Kidney (tissue), 13 donors: ENCODE measurements at regions not wholly inside any gene's neighbourhood (a gene's known extent, or its start where the extent isn't known, plus 50 kb on each side); places are given as distances from the start of the nearest gene placed in this dataset.
A peak's percentile ranks its signal among the peaks of the same experiment; 100 is the strongest.

ENCODE experiments used
- DNase-seq, 5 donors: peaks; one replicate each; pipeline ENCODE4 v3.0.0-alpha.2; 2013 to 2020
- FAIRE-seq: peaks from 2 replicates; lab custom pipeline; 2012; peaks lifted over from hg19 to GRCh38; lab: Jason Lieb, UNC
- H3K27ac ChIP-seq, 2 donors: one replicate each; pipeline ENCODE4 v1.7.0; 2013; ENCODE audit warnings: low read depth in 2 of 2, low read length in 2 of 2, inconsistent platforms in 1 of 2
- H3K27me3 ChIP-seq: one replicate; pipeline ENCODE4 v1.7.1; 2013; ENCODE audit warnings: low read length, inconsistent platforms; ENCODE audit not compliant: control insufficient read depth, insufficient read depth
- H3K36me3 ChIP-seq, 3 donors: one replicate each; pipeline versions ENCODE4 v1.7.0 to v1.7.1; 2013; ENCODE audit warnings: low read length in 3 of 3, control low read depth in 1 of 3, inconsistent platforms in 1 of 3; ENCODE audit not compliant: insufficient read depth in 3 of 3, control insufficient read depth in 2 of 3
- H3K4me1 ChIP-seq, 3 donors: one replicate each; pipeline versions ENCODE4 v1.7.0 to v1.7.1; 2013; ENCODE audit warnings: low read length in 3 of 3, inconsistent platforms in 1 of 3, low read depth in 1 of 3; ENCODE audit not compliant: control insufficient read depth in 2 of 3, insufficient read depth in 2 of 3
- H3K4me3 ChIP-seq, 3 donors: one replicate each; pipeline versions ENCODE4 v1.7.0 to v1.8.1; 2013; ENCODE audit warnings: low read length in 3 of 3, control low read depth in 1 of 3, inconsistent platforms in 1 of 3
- H3K9ac ChIP-seq, 3 donors: one replicate each; pipeline versions ENCODE4 v1.7.0 to v1.7.1; 2013; ENCODE audit warnings: low read length in 3 of 3, control low read depth in 1 of 3, inconsistent platforms in 1 of 3
- H3K9me3 ChIP-seq, 3 donors: one replicate each; pipeline versions ENCODE4 v1.7.0 to v1.7.1; 2013; ENCODE audit warnings: low read length in 3 of 3, control low read depth in 1 of 3, inconsistent platforms in 1 of 3; ENCODE audit not compliant: control insufficient read depth in 2 of 3, insufficient read depth in 1 of 3
- intact Hi-C: fragments of 100-400 bp; cut with DNase I; formaldehyde crosslinking; loops from one replicate; pipeline ENCODE4 v1.11.1; 2022
- TF ChIP-seq, protein P1 (sequence below): IDR thresholded peaks from 3 replicates; pipeline ENCODE4 v1.5.1; 2012; ENCODE audit warnings: mild to moderate bottlenecking, moderate library complexity, borderline replicate concordance; ENCODE audit not compliant: insufficient read depth; ENCODE audit errors: extremely low read depth
- donor health status: control.
- donor health status: control.
- donor health status: control.
- donor health status: control.
- donor health status: control.
- donor health status: DM: yes; HTN: yes; CAD: no.
- donor health status: Normal renal cell carcinoma (clear cell type).

GRCh38 chr2:150298571-150299305 is 188.7 kb downstream of the RND3 start:
- Histone ChIP-seq H3K36me3 (no peaks in the 10 kb centered on the region), H3K4me3 (no peak overlapping the region), H3K9me3 (peaks cover 0 to 8% (median 6%) of the 10 kb centered on the region in 3 donors), H3K9ac (no peak overlapping the region), H3K4me1 (no peaks in the 10 kb centered on the region), H3K27ac (no peak overlapping the region), H3K27me3 (no peaks in the 10 kb centered on the region)
- no peak for DNase-seq
- intact Hi-C loops, result no loop called here
- TF ChIP-seq, protein P1, sequence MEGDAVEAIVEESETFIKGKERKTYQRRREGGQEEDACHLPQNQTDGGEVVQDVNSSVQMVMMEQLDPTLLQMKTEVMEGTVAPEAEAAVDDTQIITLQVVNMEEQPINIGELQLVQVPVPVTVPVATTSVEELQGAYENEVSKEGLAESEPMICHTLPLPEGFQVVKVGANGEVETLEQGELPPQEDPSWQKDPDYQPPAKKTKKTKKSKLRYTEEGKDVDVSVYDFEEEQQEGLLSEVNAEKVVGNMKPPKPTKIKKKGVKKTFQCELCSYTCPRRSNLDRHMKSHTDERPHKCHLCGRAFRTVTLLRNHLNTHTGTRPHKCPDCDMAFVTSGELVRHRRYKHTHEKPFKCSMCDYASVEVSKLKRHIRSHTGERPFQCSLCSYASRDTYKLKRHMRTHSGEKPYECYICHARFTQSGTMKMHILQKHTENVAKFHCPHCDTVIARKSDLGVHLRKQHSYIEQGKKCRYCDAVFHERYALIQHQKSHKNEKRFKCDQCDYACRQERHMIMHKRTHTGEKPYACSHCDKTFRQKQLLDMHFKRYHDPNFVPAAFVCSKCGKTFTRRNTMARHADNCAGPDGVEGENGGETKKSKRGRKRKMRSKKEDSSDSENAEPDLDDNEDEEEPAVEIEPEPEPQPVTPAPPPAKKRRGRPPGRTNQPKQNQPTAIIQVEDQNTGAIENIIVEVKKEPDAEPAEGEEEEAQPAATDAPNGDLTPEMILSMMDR, result no peak
- no peak for FAIRE-seq

GRCh38 chr2:150296770-150297546 is 190.5 kb downstream of the RND3 start:
- DNase-seq (peak in 1 of 5 donors; percentile 13), FAIRE-seq (no peak)
- H3K9ac ChIP-seq, result no peak overlapping the region
- H3K27me3 ChIP-seq, result no peaks in the 10 kb centered on the region
- no peaks in the 10 kb centered on the region for H3K4me1 ChIP-seq
- H3K9me3 ChIP-seq, result no peaks in the 10 kb centered on the region
- intact Hi-C loops, result no loop called here
- TF ChIP-seq, protein P1, result no peak
- H3K36me3 ChIP-seq, result no peaks in the 10 kb centered on the region
- no peak overlapping the region for H3K27ac ChIP-seq
- H3K4me3 ChIP-seq, result no peak overlapping the region

GRCh38 chr2:150295544-150295943 is 191.9 kb downstream of the RND3 start:
- TF ChIP-seq, protein P1, result no peak
- FAIRE-seq (no peak), DNase-seq (no peak)
- Histone ChIP-seq H3K9me3 (no peaks in the 10 kb centered on the region), H3K9ac (no peak overlapping the region), H3K4me1 (no peaks in the 10 kb centered on the region), H3K36me3 (no peaks in the 10 kb centered on the region), H3K27me3 (no peaks in the 10 kb centered on the region), H3K4me3 (no peak overlapping the region), H3K27ac (no peak overlapping the region)
- intact Hi-C loops, result no loop called here
